ENCODE measurements at regions not wholly inside any gene's neighbourhood (a gene's known extent, or its start where the extent isn't known, plus 50 kb on each side); places are given as distances from the start of the nearest gene placed in this dataset.

- TF ChIP-seq POLR2A (IDR thresholded peaks at IDR 0.05), result no peak
- TF ChIP-seq CTCF (IDR thresholded peaks at IDR 0.05), result no peak
These were observed 86.9 kb upstream of the SPATA13 start for GRCh38 chr13:24073657-24074056.

All from testis (tissue), 2 donors.